Suprapubic skin (tissue), 4 donors: ENCODE measurements at regions not wholly inside any gene's neighbourhood (a gene's known extent, or its start where the extent isn't known, plus 50 kb on each side); places are given as distances from the start of the nearest gene placed in this dataset.

Experiments
- DNase-seq, 2 donors: peaks; one replicate each; pipeline ENCODE4 v3.0.0-alpha.2; 2019; ENCODE audit warnings: low spot score in 2 of 2
- H3K27ac ChIP-seq: fragments of 200-600 bp; sonication (generic); one replicate; pipeline ENCODE4 v1.5.1; 2019
- H3K27me3 ChIP-seq: fragments of 200-600 bp; sonication (generic); one replicate; pipeline ENCODE4 v1.5.1; 2019
- H3K36me3 ChIP-seq: fragments of 200-600 bp; sonication (generic); one replicate; pipeline ENCODE4 v1.5.1; 2019
- H3K4me1 ChIP-seq: fragments of 200-600 bp; sonication (generic); one replicate; pipeline ENCODE4 v1.5.1; 2019
- H3K4me3 ChIP-seq: fragments of 200-600 bp; sonication (generic); one replicate; pipeline ENCODE4 v1.5.1; 2019; ENCODE audit warnings: mild to moderate bottlenecking
- H3K9me3 ChIP-seq: fragments of 200-600 bp; sonication (generic); one replicate; pipeline ENCODE4 v1.5.1; 2019
- EP300 ChIP-seq: sonication (generic); formaldehyde crosslinking; IDR thresholded peaks from one replicate; pipeline ENCODE4 v1.6.1; 2017; ENCODE audit warnings: antibody characterized with exemption
- POLR2A ChIP-seq, 2 donors: fragments of 450-650 bp; IDR thresholded peaks; one replicate each; pipeline ENCODE4 v1.6.1; 2017; ENCODE audit warnings: antibody characterized with exemption in 2 of 2, mild to moderate bottlenecking in 2 of 2, moderate library complexity in 2 of 2
- POLR2AphosphoS5 ChIP-seq, 3 donors: sonication (generic); formaldehyde crosslinking; IDR thresholded peaks; one replicate each; pipeline ENCODE4 v1.6.1; 2017; ENCODE audit warnings: antibody characterized with exemption in 3 of 3
- WGBS: methylation state at CpG from one replicate; pipeline ENCODE4 v1.1.5; 2018; 5-methylcytosine and 5-hydroxymethylcytosine counted together
- TF ChIP-seq, protein P1 (sequence below), 2 donors: fragments of 200-600 bp in 1 of 2; fragments of 450-650 bp in 1 of 2; sonication (generic) in 1 of 2; IDR thresholded peaks; one replicate each; pipeline ENCODE4 v1.5.1; 2016 to 2019; ENCODE audit warnings: antibody characterized with exemption in 2 of 2, mild to moderate bottlenecking in 1 of 2, moderate library complexity in 1 of 2

- 92% methylated on average over 7 of the region's 7 CpGs for WGBS
- no peak for DNase-seq
- Histone ChIP-seq H3K27me3 (no peaks in the 10 kb centered on the region), H3K4me1 (no peaks in the 10 kb centered on the region), H3K9me3 (peaks cover 6% of the 10 kb centered on the region), H3K36me3 (no peaks in the 10 kb centered on the region), H3K4me3 (no peak overlapping the region), H3K27ac (no peak overlapping the region)
- TF ChIP-seq POLR2AphosphoS5 (IDR thresholded peaks at IDR 0.05) = no peak
- no peak for TF ChIP-seq POLR2A (IDR thresholded peaks at IDR 0.05)
- TF ChIP-seq, protein P1, sequence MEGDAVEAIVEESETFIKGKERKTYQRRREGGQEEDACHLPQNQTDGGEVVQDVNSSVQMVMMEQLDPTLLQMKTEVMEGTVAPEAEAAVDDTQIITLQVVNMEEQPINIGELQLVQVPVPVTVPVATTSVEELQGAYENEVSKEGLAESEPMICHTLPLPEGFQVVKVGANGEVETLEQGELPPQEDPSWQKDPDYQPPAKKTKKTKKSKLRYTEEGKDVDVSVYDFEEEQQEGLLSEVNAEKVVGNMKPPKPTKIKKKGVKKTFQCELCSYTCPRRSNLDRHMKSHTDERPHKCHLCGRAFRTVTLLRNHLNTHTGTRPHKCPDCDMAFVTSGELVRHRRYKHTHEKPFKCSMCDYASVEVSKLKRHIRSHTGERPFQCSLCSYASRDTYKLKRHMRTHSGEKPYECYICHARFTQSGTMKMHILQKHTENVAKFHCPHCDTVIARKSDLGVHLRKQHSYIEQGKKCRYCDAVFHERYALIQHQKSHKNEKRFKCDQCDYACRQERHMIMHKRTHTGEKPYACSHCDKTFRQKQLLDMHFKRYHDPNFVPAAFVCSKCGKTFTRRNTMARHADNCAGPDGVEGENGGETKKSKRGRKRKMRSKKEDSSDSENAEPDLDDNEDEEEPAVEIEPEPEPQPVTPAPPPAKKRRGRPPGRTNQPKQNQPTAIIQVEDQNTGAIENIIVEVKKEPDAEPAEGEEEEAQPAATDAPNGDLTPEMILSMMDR (IDR thresholded peaks at IDR 0.05) = no peak
- no peak for TF ChIP-seq EP300
Observed at GRCh38 chr3:107106316-107106715, 270.9 kb upstream of the CCDC54 start.

DNA sequence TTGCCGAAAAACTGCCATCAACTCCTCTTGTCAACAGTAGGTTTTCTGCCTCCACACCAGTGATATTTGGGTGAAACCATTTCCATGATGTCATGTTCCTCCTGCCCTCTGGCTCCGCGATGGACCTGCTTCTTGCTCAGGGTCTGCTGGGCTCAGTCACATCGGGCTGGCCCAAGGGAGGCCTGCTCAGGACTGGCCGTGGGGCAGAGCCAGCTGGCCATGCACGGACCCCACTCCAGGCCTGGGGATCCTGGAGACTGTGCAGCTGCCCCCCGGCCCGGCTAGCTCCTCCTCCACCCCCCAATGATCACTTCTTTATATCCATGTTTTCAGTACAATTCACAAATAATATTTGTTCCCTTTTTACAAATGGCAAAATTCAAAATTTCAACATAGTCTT lies 270.3 kb upstream of the CCDC54 start:
- Histone ChIP-seq H3K27ac (no peak overlapping the region), H3K9me3 (peaks cover 6% of the 10 kb centered on the region), H3K36me3 (no peaks in the 10 kb centered on the region), H3K4me1 (no peaks in the 10 kb centered on the region), H3K4me3 (no peak overlapping the region), H3K27me3 (no peaks in the 10 kb centered on the region)
- TF ChIP-seq, protein P1 (IDR thresholded peaks at IDR 0.05) = no peak
- TF ChIP-seq POLR2AphosphoS5 (IDR thresholded peaks at IDR 0.05) (no peak), POLR2A (IDR thresholded peaks at IDR 0.05) (no peak)
- no peak for DNase-seq
- WGBS = 94% methylated on average over 8 of the region's 8 CpGs

DNA sequence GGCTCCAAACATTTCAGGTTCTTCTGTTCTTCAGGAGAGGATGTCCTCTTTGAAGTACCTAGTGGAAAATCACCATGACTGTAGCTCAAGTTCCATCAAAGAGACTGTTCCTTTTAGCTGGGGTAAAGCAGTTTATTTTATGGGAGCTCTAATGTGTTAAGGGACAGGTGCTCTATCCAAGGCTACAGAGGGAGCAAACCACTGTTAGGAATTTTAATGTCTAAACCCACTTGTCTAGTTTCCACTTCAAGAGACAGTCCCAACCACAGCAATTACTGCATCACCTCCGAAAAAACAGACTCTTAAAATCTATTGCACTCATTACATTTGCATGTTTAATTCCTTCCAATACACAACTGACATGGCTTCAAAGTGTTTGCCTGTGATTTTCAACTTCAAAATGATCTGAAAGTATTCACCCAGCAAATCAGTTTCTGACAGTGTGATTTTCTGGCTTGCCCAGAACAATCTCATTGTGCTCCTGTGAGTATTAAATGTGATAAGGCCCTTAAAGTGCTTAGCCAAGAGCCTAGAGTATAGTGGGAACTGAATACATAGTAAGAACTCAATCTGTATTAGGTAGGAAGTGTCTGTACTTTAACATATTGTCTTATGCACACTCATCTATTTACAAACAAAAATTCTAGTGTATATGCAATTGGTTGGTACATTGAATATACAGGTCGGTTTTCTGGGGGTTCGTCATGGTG lies 266.5 kb upstream of the CCDC54 start:
- TF ChIP-seq POLR2AphosphoS5 (IDR thresholded peaks at IDR 0.05) (no peak), EP300 (no peak), POLR2A (IDR thresholded peaks at IDR 0.05) (no peak)
- TF ChIP-seq, protein P1 (IDR thresholded peaks at IDR 0.05) = no peak
- no peak overlapping the region for H3K4me3 ChIP-seq
- H3K36me3 ChIP-seq = no peaks in the 10 kb centered on the region
- H3K9me3 ChIP-seq = no peaks in the 10 kb centered on the region
- DNase-seq = no peak
- no peak overlapping the region for H3K27ac ChIP-seq
- 89% methylated on average over 3 of the region's 3 CpGs for WGBS
- H3K4me1 ChIP-seq = no peaks in the 10 kb centered on the region
- no peaks in the 10 kb centered on the region for H3K27me3 ChIP-seq

- no peak for DNase-seq
- Histone ChIP-seq H3K9me3 (no peaks in the 10 kb centered on the region), H3K36me3 (no peaks in the 10 kb centered on the region), H3K4me3 (no peak overlapping the region), H3K27ac (no peak overlapping the region), H3K27me3 (no peaks in the 10 kb centered on the region), H3K4me1 (no peaks in the 10 kb centered on the region)
- no peak for TF ChIP-seq POLR2AphosphoS5 (IDR thresholded peaks at IDR 0.05)
- no peak for TF ChIP-seq EP300
- no peak for TF ChIP-seq POLR2A (IDR thresholded peaks at IDR 0.05)
- TF ChIP-seq, protein P1 (IDR thresholded peaks at IDR 0.05) = no peak
- 90% methylated on average over 2 of the region's 2 CpGs for WGBS
Observed at GRCh38 chr3:107111872-107112271, 265.4 kb upstream of the CCDC54 start.

DNA sequence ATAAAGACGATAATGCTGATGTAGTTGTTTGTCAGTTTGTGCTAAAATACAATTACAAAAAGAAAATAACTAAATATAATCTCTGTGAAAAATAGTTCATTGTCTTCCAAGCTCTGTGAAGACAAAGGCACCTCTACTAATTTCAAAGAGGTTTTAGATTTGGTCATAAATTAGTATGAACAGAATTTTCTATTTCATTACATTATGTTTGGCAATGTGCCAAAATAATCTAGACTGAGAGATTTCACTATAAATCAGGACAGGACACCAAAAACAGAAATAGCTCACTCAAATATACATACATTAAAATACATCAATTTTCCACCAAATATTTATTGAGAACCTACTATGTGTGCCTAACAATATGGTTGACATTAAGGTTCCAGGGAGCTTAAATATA lies 264.9 kb upstream of the CCDC54 start:
- H3K4me1 ChIP-seq = no peaks in the 10 kb centered on the region
- H3K9me3 ChIP-seq = no peaks in the 10 kb centered on the region
- no peak overlapping the region for H3K4me3 ChIP-seq
- H3K27me3 ChIP-seq = no peaks in the 10 kb centered on the region
- TF ChIP-seq, protein P1 (IDR thresholded peaks at IDR 0.05) = no peak
- TF ChIP-seq POLR2A (IDR thresholded peaks at IDR 0.05) (no peak), POLR2AphosphoS5 (IDR thresholded peaks at IDR 0.05) (no peak), EP300 (no peak)
- H3K27ac ChIP-seq = no peak overlapping the region
- no peak for DNase-seq
- H3K36me3 ChIP-seq = no peaks in the 10 kb centered on the region
- 78% methylated on average over 1 of the region's 1 CpG for WGBS
